Ovary (tissue), 7 donors: ENCODE measurements at regions not wholly inside any gene's neighbourhood (a gene's known extent, or its start where the extent isn't known, plus 50 kb on each side); places are given as distances from the start of the nearest gene placed in this dataset.

Experiments
- DNase-seq, 5 donors: peaks; one replicate each; pipeline ENCODE4 v3.0.0-alpha.2; 2019 to 2020
- H3K27ac ChIP-seq, 2 donors: fragments of 200-600 bp; one replicate each; pipeline versions ENCODE4 v1.5.1 to v1.8.0; 2019 to 2022
- H3K27me3 ChIP-seq: fragments of 200-600 bp; one replicate; pipeline ENCODE4 v1.8.0; 2022
- H3K36me3 ChIP-seq: fragments of 200-600 bp; sonication (generic); one replicate; pipeline ENCODE4 v1.5.1; 2019
- H3K4me1 ChIP-seq: one replicate; pipeline ENCODE4 v1.8.1; 2013; ENCODE audit warnings: mild to moderate bottlenecking, moderate library complexity; ENCODE audit not compliant: insufficient read depth
- H3K4me3 ChIP-seq: fragments of 200-600 bp; sonication (generic); one replicate; pipeline ENCODE4 v1.5.1; 2017
- H3K9me3 ChIP-seq, 2 donors: fragments of 200-600 bp in 1 of 2; sonication (generic) in 1 of 2; one replicate each; pipeline versions ENCODE4 v1.5.1 to v1.8.1; 2013 to 2019; ENCODE audit warnings: mild to moderate bottlenecking in 1 of 2, moderate library complexity in 1 of 2
- CTCF ChIP-seq, 3 donors: fragments of 450-650 bp in 2 of 3; fragments of 200-600 bp in 1 of 3; IDR thresholded peaks; one replicate each; pipeline versions ENCODE4 v1.5.1 to v1.8.0; 2016 to 2022; ENCODE audit warnings: antibody characterized with exemption in 3 of 3, mild to moderate bottlenecking in 1 of 3
- EP300 ChIP-seq: sonication (generic); formaldehyde crosslinking; IDR thresholded peaks from one replicate; pipeline ENCODE4 v1.6.1; 2017; ENCODE audit warnings: antibody characterized with exemption
- POLR2A ChIP-seq: fragments of 450-650 bp; IDR thresholded peaks from one replicate; pipeline ENCODE4 v1.6.1; 2017; ENCODE audit warnings: antibody characterized with exemption, mild to moderate bottlenecking, moderate library complexity
- WGBS, 3 donors: extraction: QIAGEN DNeasy Blood & Tissue Kit in 1 of 3; methylation state at CpG; one replicate each; pipeline versions ENCODE4 v1.1.5 to v1.1.7; 2013 to 2017; 5-methylcytosine and 5-hydroxymethylcytosine counted together
- intact Hi-C, 4 donors: fragments of 100-400 bp; cut with DNase I; formaldehyde crosslinking; loops; one replicate each; pipeline versions ENCODE4 v1.11.0 to v1.15.1; 2022 to 2023
- donor health status: DM: no; HTN: no; CAD: no; lungs with moderate emphysema.
- donor health status: DM: no; HTN: no; CAD: no.
- donor health status: Bipolar disorder and iron deficiency.
- donor health status: DM: no; HTN: no; CAD: no.
- donor health status: DM: yes; HTN: yes; CAD: no.

- Histone ChIP-seq H3K27ac (no peak overlapping the region), H3K4me1 (no peaks in the 10 kb centered on the region), H3K36me3 (no peaks in the 10 kb centered on the region), H3K4me3 (no peak overlapping the region), H3K27me3 (no peaks in the 10 kb centered on the region), H3K9me3 (no peaks in the 10 kb centered on the region)
- TF ChIP-seq POLR2A (no peak), EP300 (no peak), CTCF (IDR thresholded peaks at IDR 0.05) (no peak)
- no peak for DNase-seq
- 83 to 93% (median 90%) methylated on average over 2 of the region's 2 CpGs for WGBS, 3 donors
- intact Hi-C loops: no loop called here
These were observed 446.7 kb upstream of the GRAMD2B start for GRCh38 chr5:125976421-125977000.

GRCh38 chr5:125978015-125978414 lies 445.2 kb upstream of the GRAMD2B start:
- WGBS, 3 donors: 64 to 86% (median 77%) methylated on average over 3 of the region's 3 CpGs
- no peak for DNase-seq
- Histone ChIP-seq H3K27ac (no peak overlapping the region), H3K36me3 (no peaks in the 10 kb centered on the region), H3K27me3 (no peaks in the 10 kb centered on the region), H3K4me1 (no peaks in the 10 kb centered on the region), H3K9me3 (no peaks in the 10 kb centered on the region), H3K4me3 (no peak overlapping the region)
- TF ChIP-seq EP300 (no peak), CTCF (IDR thresholded peaks at IDR 0.05) (no peak), POLR2A (no peak)
- intact Hi-C loops: no loop called here

- no peaks in the 10 kb centered on the region for H3K4me1 ChIP-seq
- H3K27ac ChIP-seq: no peak overlapping the region
- intact Hi-C loops: no loop called here
- no peaks in the 10 kb centered on the region for H3K27me3 ChIP-seq
- WGBS, 3 donors: 62 to 84% (median 70%) methylated on average over 4 of the region's 4 CpGs
- DNase-seq: no peak
- H3K9me3 ChIP-seq: no peaks in the 10 kb centered on the region
- no peak for TF ChIP-seq EP300
- TF ChIP-seq CTCF (IDR thresholded peaks at IDR 0.05): no peak
- TF ChIP-seq POLR2A: no peak
- H3K4me3 ChIP-seq: no peak overlapping the region
- H3K36me3 ChIP-seq: no peaks in the 10 kb centered on the region
These were observed 443.6 kb upstream of the GRAMD2B start for GRCh38 chr5:125979636-125980035.

GRCh38 chr5:125981016-125981415 lies 442.2 kb upstream of the GRAMD2B start:
- no peak overlapping the region for H3K4me3 ChIP-seq
- no peaks in the 10 kb centered on the region for H3K36me3 ChIP-seq
- no peaks in the 10 kb centered on the region for H3K4me1 ChIP-seq
- no peaks in the 10 kb centered on the region for H3K9me3 ChIP-seq
- DNase-seq: no peak
- TF ChIP-seq EP300: no peak
- no peak for TF ChIP-seq CTCF (IDR thresholded peaks at IDR 0.05)
- TF ChIP-seq POLR2A: no peak
- no peak overlapping the region for H3K27ac ChIP-seq
- intact Hi-C loops: no loop called here
- no peaks in the 10 kb centered on the region for H3K27me3 ChIP-seq
